Colonic mucosa (tissue), 4 donors: ENCODE measurements at regions not wholly inside any gene's neighbourhood (a gene's known extent, or its start where the extent isn't known, plus 50 kb on each side); places are given as distances from the start of the nearest gene placed in this dataset.

ENCODE experiments used
- DNase-seq: peaks from one replicate; pipeline ENCODE4 v3.0.0-alpha.2; 2020
- H3K27ac ChIP-seq: fragments of 200-600 bp; one replicate; pipeline ENCODE4 v1.8.0; 2021
- H3K27me3 ChIP-seq: fragments of 200-600 bp; one replicate; pipeline ENCODE4 v1.8.0; 2021
- H3K36me3 ChIP-seq: fragments of 200-600 bp; one replicate; pipeline ENCODE4 v1.8.0; 2021
- H3K4me1 ChIP-seq: fragments of 200-600 bp; one replicate; pipeline ENCODE4 v1.8.0; 2021; ENCODE audit warnings: mild to moderate bottlenecking
- H3K4me3 ChIP-seq: fragments of 200-600 bp; one replicate; pipeline ENCODE4 v1.8.0; 2021
- H3K9ac ChIP-seq, 2 donors: one replicate each; pipeline ENCODE4 v1.7.0; 2013; ENCODE audit warnings: control low read depth in 2 of 2, low read depth in 2 of 2, low read length in 2 of 2
- H3K9me3 ChIP-seq: fragments of 200-600 bp; one replicate; pipeline ENCODE4 v1.8.0; 2021
- intact Hi-C: fragments of 100-400 bp; cut with DNase I; formaldehyde crosslinking; loops from one replicate; pipeline ENCODE4 v1.14.1; 2022
- TF ChIP-seq, protein P1 (sequence below): fragments of 200-600 bp; IDR thresholded peaks from one replicate; pipeline ENCODE4 v1.8.0; 2022; ENCODE audit warnings: antibody characterized with exemption, mild to moderate bottlenecking
- donor health status: healthy.
- donor health status: DM: no; HTN: no; CAD: no.
- donor health status: DM: no; HTN: no; CAD: no.

DNA sequence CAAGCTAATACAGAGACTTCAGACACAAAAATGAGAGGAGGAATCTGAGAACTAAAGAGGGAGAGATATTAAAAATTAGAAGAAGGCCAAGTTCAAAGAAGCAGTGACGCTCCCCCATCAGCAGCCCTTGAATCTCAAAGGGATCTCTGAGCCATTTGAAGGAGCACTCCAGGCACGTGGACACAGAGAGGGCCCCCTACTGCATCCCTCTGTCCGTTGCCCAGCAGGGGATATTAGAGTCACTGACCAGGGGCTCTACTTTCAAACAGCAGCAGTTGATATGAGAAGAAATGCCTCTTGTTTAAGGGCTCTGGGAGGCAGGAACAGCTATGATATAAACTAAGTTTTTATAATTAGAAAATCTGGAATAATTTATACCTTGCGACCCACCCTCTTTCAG is 479.0 kb upstream of the SALL1 start:
- intact Hi-C loops: no loop called here
- Histone ChIP-seq H3K27me3 (no peaks in the 10 kb centered on the region), H3K4me3 (no peak overlapping the region), H3K9ac (no peak overlapping the region), H3K36me3 (no peaks in the 10 kb centered on the region), H3K9me3 (no peaks in the 10 kb centered on the region), H3K4me1 (no peaks in the 10 kb centered on the region), H3K27ac (no peak overlapping the region)
- TF ChIP-seq, protein P1, sequence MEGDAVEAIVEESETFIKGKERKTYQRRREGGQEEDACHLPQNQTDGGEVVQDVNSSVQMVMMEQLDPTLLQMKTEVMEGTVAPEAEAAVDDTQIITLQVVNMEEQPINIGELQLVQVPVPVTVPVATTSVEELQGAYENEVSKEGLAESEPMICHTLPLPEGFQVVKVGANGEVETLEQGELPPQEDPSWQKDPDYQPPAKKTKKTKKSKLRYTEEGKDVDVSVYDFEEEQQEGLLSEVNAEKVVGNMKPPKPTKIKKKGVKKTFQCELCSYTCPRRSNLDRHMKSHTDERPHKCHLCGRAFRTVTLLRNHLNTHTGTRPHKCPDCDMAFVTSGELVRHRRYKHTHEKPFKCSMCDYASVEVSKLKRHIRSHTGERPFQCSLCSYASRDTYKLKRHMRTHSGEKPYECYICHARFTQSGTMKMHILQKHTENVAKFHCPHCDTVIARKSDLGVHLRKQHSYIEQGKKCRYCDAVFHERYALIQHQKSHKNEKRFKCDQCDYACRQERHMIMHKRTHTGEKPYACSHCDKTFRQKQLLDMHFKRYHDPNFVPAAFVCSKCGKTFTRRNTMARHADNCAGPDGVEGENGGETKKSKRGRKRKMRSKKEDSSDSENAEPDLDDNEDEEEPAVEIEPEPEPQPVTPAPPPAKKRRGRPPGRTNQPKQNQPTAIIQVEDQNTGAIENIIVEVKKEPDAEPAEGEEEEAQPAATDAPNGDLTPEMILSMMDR: no peak
- no peak for DNase-seq

DNA sequence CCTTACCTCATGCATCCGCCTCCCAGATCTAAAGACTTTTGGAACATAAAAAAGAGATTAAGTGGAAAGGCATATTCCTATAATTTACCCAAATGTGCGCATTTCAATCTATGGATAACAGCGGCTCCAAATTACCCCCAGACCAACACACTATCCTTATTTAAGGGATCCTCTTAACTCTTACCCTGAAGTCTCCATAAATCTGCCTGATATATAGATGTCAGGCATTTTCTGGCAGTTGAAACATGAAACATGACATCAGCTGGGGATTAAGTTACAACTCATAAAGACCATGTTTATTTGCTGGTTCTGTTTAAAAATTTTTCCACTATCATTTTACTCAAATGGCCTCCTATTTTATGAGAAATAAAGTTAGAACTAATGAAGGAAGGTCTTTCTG is 478.5 kb upstream of the SALL1 start:
- no peaks in the 10 kb centered on the region for H3K36me3 ChIP-seq
- no peaks in the 10 kb centered on the region for H3K27me3 ChIP-seq
- intact Hi-C loops: no loop called here
- H3K9ac ChIP-seq: no peak overlapping the region
- no peak for DNase-seq
- no peak overlapping the region for H3K4me3 ChIP-seq
- H3K27ac ChIP-seq: no peak overlapping the region
- H3K4me1 ChIP-seq: no peaks in the 10 kb centered on the region
- TF ChIP-seq, protein P1: no peak
- no peaks in the 10 kb centered on the region for H3K9me3 ChIP-seq

DNA sequence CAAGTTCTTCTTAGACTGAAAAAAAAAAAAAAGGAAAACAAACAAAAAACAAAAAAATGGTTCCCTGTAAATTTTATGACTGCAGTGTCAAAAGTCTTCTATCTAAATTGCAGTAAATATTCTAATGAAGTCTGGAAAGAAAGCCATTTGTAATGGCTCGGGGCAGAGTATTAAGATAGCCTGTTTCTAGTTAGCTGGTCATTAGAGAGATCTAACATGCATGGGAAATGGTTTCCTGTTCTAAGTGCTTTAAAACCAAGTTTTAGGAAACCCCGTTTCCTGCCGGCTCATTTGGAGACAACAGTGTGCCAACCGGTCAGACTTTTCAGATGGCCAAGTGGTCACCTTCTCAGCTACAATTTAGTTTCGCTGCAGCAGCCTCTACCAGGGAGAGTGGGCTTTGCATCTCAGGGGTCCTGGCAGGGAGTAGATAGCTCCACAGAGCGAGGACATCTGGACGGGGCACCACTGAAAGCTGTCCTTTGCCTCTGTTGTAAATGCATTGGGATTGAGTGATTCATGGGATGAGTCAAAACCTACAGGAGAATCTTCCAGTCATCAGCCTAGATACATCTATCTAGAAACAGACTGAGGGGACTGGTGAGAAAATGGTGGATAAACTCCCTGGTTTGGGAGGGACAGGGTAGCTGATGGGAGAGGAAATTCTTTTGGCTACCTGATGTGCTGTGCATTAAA is 473.2 kb upstream of the SALL1 start:
- intact Hi-C loops: no loop called here
- Histone ChIP-seq H3K27me3 (no peaks in the 10 kb centered on the region), H3K9ac (no peak overlapping the region), H3K4me3 (no peak overlapping the region), H3K36me3 (no peaks in the 10 kb centered on the region), H3K4me1 (no peaks in the 10 kb centered on the region), H3K9me3 (no peaks in the 10 kb centered on the region), H3K27ac (no peak overlapping the region)
- no peak for DNase-seq
- TF ChIP-seq, protein P1: no peak

DNA sequence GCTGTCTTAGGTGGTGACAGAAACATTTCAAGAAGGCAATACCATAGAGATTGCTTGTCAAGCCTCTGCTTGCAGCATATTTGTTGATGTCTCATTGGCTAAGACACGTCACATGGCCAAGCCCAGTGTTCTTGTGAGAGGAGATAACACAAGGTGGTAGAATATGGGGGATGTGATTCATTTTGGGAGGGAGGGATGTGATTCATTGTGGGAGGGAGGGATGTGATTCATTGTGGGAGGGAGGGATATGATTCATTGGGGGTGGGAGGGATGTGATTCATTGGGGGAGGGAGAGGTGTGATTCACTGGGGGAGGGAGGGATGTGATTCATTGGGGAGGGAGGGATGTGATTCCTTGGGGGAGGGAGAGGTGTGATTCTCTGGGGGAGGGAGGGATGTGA is 470.5 kb upstream of the SALL1 start:
- intact Hi-C loops: no loop called here
- H3K9ac ChIP-seq: no peak overlapping the region
- DNase-seq: no peak
- no peaks in the 10 kb centered on the region for H3K4me1 ChIP-seq
- no peaks in the 10 kb centered on the region for H3K36me3 ChIP-seq
- no peak overlapping the region for H3K27ac ChIP-seq
- no peaks in the 10 kb centered on the region for H3K9me3 ChIP-seq
- TF ChIP-seq, protein P1: no peak
- no peak overlapping the region for H3K4me3 ChIP-seq
- H3K27me3 ChIP-seq: no peaks in the 10 kb centered on the region

DNA sequence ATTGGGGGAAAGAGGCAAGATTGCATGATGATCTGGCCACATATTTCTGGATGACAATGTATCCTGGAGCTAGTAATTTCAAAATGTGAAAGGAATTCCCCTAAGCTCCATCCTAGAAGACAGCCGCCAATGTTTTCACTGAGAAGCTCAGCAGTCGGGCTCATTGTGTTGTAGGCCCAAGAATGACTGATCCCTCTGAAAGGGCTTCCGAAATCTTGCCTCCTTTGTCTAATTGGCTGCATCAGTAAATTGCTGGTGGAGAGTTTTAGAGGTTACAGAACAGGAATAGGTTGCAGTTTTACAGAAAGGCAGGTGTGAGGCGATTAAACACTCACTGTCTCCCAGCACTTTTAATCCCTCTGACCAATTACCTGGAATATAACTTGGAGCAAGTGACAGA is 464.1 kb upstream of the SALL1 start:
- H3K9me3 ChIP-seq: no peaks in the 10 kb centered on the region
- TF ChIP-seq, protein P1: no peak
- intact Hi-C loops: no loop called here
- H3K4me1 ChIP-seq: no peaks in the 10 kb centered on the region
- no peaks in the 10 kb centered on the region for H3K27me3 ChIP-seq
- DNase-seq: no peak
- no peak overlapping the region for H3K27ac ChIP-seq
- no peak overlapping the region for H3K4me3 ChIP-seq
- no peak overlapping the region for H3K9ac ChIP-seq
- H3K36me3 ChIP-seq: no peaks in the 10 kb centered on the region
